GM12891 (cell line): ENCODE measurements at regions not wholly inside any gene's neighbourhood (a gene's known extent, or its start where the extent isn't known, plus 50 kb on each side); places are given as distances from the start of the nearest gene placed in this dataset.

Experiments
- DNase-seq: peaks from one replicate; pipeline ENCODE4 v3.0.0; 2011; ENCODE audit warnings: low spot score; ENCODE audit not compliant: insufficient read length
- FAIRE-seq: peaks from 2 replicates; lab custom pipeline; 2011; peaks lifted over from hg19 to GRCh38; lab: Jason Lieb, UNC
- PAX5 ChIP-seq: IDR thresholded peaks from 2 replicates; pipeline ENCODE4 v1.6.1; 2011; ENCODE audit warnings: low read length, moderate library complexity, mild to moderate bottlenecking; ENCODE audit not compliant: insufficient read depth, severe bottlenecking
- POLR2A ChIP-seq: IDR thresholded peaks from 2 replicates; pipeline ENCODE4 v1.6.1; 2011; ENCODE audit warnings: low read depth, low read length, control low read depth
- POLR2AphosphoS5 ChIP-seq: IDR thresholded peaks from 2 replicates; pipeline ENCODE4 v1.6.1; 2011; ENCODE audit warnings: low read depth, low read length, control low read depth
- POU2F2 ChIP-seq: IDR thresholded peaks from 2 replicates; pipeline ENCODE4 v1.6.1; 2011; ENCODE audit warnings: low read depth, mild to moderate bottlenecking, control low read depth, low read length, moderate library complexity
- SPI1 ChIP-seq: IDR thresholded peaks from 2 replicates; pipeline ENCODE4 v1.6.1; 2011; ENCODE audit warnings: low read depth, low read length, control low read depth
- TAF1 ChIP-seq: IDR thresholded peaks from 2 replicates; pipeline ENCODE4 v1.6.1; 2011; ENCODE audit warnings: low read depth, low read length, control low read depth

- FAIRE-seq (no peak), DNase-seq (no peak)
- no peak for TF ChIP-seq TAF1
- TF ChIP-seq SPI1, result no peak
- no peak for TF ChIP-seq PAX5
- no peak for TF ChIP-seq POU2F2
- no peak for TF ChIP-seq POLR2A
- TF ChIP-seq POLR2AphosphoS5, result no peak
Observed at GRCh38 chr2:104476075-104476474, 377.8 kb upstream of the POU3F3 start.

- TF ChIP-seq POLR2AphosphoS5 (no peak), PAX5 (no peak), POU2F2 (no peak), POLR2A (no peak), SPI1 (no peak), TAF1 (no peak)
- DNase-seq (no peak), FAIRE-seq (no peak)
Observed at GRCh38 chr2:104476563-104476988, 377.3 kb upstream of the POU3F3 start.

- no peak for TF ChIP-seq TAF1
- TF ChIP-seq POLR2AphosphoS5, result no peak
- no peak for TF ChIP-seq POLR2A
- TF ChIP-seq POU2F2, result no peak
- no peak for TF ChIP-seq SPI1
- TF ChIP-seq PAX5, result no peak
- FAIRE-seq (no peak), DNase-seq (no peak)
Observed at GRCh38 chr2:104481341-104481740, 372.6 kb upstream of the POU3F3 start.

- DNase-seq (no peak), FAIRE-seq (no peak)
- TF ChIP-seq SPI1 (no peak), POLR2A (no peak), POLR2AphosphoS5 (no peak), TAF1 (no peak), PAX5 (no peak), POU2F2 (no peak)
Observed at GRCh38 chr2:104487366-104487765, 366.5 kb upstream of the POU3F3 start.

- TF ChIP-seq TAF1 (no peak), POLR2AphosphoS5 (no peak), SPI1 (no peak), POU2F2 (no peak), PAX5 (no peak), POLR2A (no peak)
- DNase-seq, result no peak
- no peak for FAIRE-seq
Observed at GRCh38 chr2:104493698-104494097, 360.2 kb upstream of the POU3F3 start.

- FAIRE-seq (no peak), DNase-seq (no peak)
- TF ChIP-seq POLR2A (no peak), POU2F2 (no peak), TAF1 (no peak), SPI1 (no peak), PAX5 (no peak), POLR2AphosphoS5 (no peak)
Observed at GRCh38 chr2:104501342-104501741, 352.6 kb upstream of the POU3F3 start.

GRCh38 chr2:104501929-104502328 lies 352.0 kb upstream of the POU3F3 start:
- no peak for FAIRE-seq

GRCh38 chr2:104502901-104503300 lies 351.0 kb upstream of the POU3F3 start:
- TF ChIP-seq TAF1, result no peak
- TF ChIP-seq POU2F2, result no peak
- no peak for TF ChIP-seq POLR2A
- TF ChIP-seq POLR2AphosphoS5, result no peak
- TF ChIP-seq SPI1, result no peak
- no peak for TF ChIP-seq PAX5
- no peak for DNase-seq

More at GRCh38 chr2:104501929-104502328, 352.0 kb upstream of the POU3F3 start:
- TF ChIP-seq TAF1, result no peak
- TF ChIP-seq POLR2AphosphoS5, result no peak
- no peak for TF ChIP-seq POLR2A
- TF ChIP-seq SPI1, result no peak
- no peak for TF ChIP-seq POU2F2
- TF ChIP-seq PAX5, result no peak
- no peak for DNase-seq

GRCh38 chr2:104504331-104505073 lies 349.4 kb upstream of the POU3F3 start:
- DNase-seq (no peak), FAIRE-seq (no peak)
- TF ChIP-seq POLR2AphosphoS5 (no peak), PAX5 (no peak), POLR2A (no peak)

More at GRCh38 chr2:104502901-104503300, 351.0 kb upstream of the POU3F3 start:
- FAIRE-seq, result no peak

GRCh38 chr2:104518256-104518655 lies 335.7 kb upstream of the POU3F3 start:
- no peak for TF ChIP-seq POLR2A
- TF ChIP-seq SPI1, result no peak
- TF ChIP-seq TAF1, result no peak
- no peak for TF ChIP-seq POLR2AphosphoS5
- TF ChIP-seq POU2F2, result no peak
- no peak for TF ChIP-seq PAX5
- FAIRE-seq, result no peak
- DNase-seq, result no peak
